Esophagus squamous epithelium (tissue), 5 donors: ENCODE measurements at regions not wholly inside any gene's neighbourhood (a gene's known extent, or its start where the extent isn't known, plus 50 kb on each side); places are given as distances from the start of the nearest gene placed in this dataset.

Experiments used
- DNase-seq: peaks from one replicate; lab custom pipeline; 2025; lab: John Stamatoyannopoulos, UW
- H3K27ac ChIP-seq, 4 donors: fragments of 200-600 bp; sonication (generic); one replicate each; pipeline ENCODE4 v1.5.1; 2016 to 2019; ENCODE audit warnings: mild to moderate bottlenecking in 1 of 4
- H3K27me3 ChIP-seq, 4 donors: fragments of 200-600 bp; sonication (generic); 1 replicate in 3 of 4; 2 replicates in 1 of 4; pipeline versions ENCODE4 v1.5.1 to v1.6.0; 2017 to 2021; ENCODE audit warnings: antibody characterized with exemption in 1 of 4
- H3K36me3 ChIP-seq, 3 donors: fragments of 200-600 bp; sonication (generic); one replicate each; pipeline ENCODE4 v1.5.1; 2016 to 2019
- H3K4me1 ChIP-seq, 3 donors: fragments of 200-600 bp; sonication (generic); one replicate each; pipeline ENCODE4 v1.5.1; 2017 to 2019
- H3K4me3 ChIP-seq, 4 donors: fragments of 200-600 bp; sonication (generic); 1 replicate in 3 of 4; 2 replicates in 1 of 4; pipeline ENCODE4 v1.5.1; 2016 to 2019; ENCODE audit warnings: mild to moderate bottlenecking in 2 of 4, moderate library complexity in 1 of 4
- H3K9me3 ChIP-seq, 3 donors: fragments of 200-600 bp; sonication (generic); one replicate each; pipeline ENCODE4 v1.5.1; 2016 to 2019
- CTCF ChIP-seq, 6 experiments: fragments of 450-650 bp in 4 of 6; fragments of 200-600 bp in 2 of 6; sonication (generic) in 2 of 6; IDR thresholded peaks; one replicate each; pipeline ENCODE4 v1.5.1; 2016 to 2019; ENCODE audit warnings: antibody characterized with exemption in 6 of 6, mild to moderate bottlenecking in 4 of 6, moderate library complexity in 4 of 6
- POLR2A ChIP-seq, 4 donors: fragments of 450-650 bp; IDR thresholded peaks; one replicate each; pipeline ENCODE4 v1.6.1; 2017; ENCODE audit warnings: antibody characterized with exemption in 4 of 4, mild to moderate bottlenecking in 4 of 4, moderate library complexity in 3 of 4
- WGBS, 2 donors: methylation state at CpG; one replicate each; pipeline ENCODE4 v1.1.5; 2018; 5-methylcytosine and 5-hydroxymethylcytosine counted together
- intact Hi-C: fragments of 100-400 bp; cut with DNase I; formaldehyde crosslinking; loops from one replicate; pipeline ENCODE4 v1.15.0; 2022
- donor health status: DM: yes; HTN: yes; CAD: no.

GRCh38 chr5:5985332-5985731 lies 393.0 kb downstream of the MED10 start:
- no peaks in the 10 kb centered on the region for H3K36me3 ChIP-seq
- 93 to 95% methylated on average over 2 of the region's 2 CpGs for whole genome bisulfite sequencing, 2 donors
- H3K4me1 ChIP-seq: no peaks in the 10 kb centered on the region
- TF ChIP-seq CTCF (IDR thresholded peaks at IDR 0.05): no peak
- TF ChIP-seq POLR2A (IDR thresholded peaks at IDR 0.05): no peak
- intact Hi-C loops: no loop called here
- H3K27ac ChIP-seq: no peak overlapping the region
- no peaks in the 10 kb centered on the region for H3K27me3 ChIP-seq
- no peak for DNase-seq
- H3K4me3 ChIP-seq: no peak overlapping the region
- H3K9me3 ChIP-seq: no peaks in the 10 kb centered on the region

- H3K27me3 ChIP-seq: no peaks in the 10 kb centered on the region
- no peaks in the 10 kb centered on the region for H3K36me3 ChIP-seq
- no peak for DNase-seq
- no peaks in the 10 kb centered on the region for H3K4me1 ChIP-seq
- H3K4me3 ChIP-seq: no peak overlapping the region
- no peaks in the 10 kb centered on the region for H3K9me3 ChIP-seq
- intact Hi-C loops: no loop called here
- WGBS, 2 donors: 78 to 88% methylated on average over 11 of the region's 11 CpGs
- H3K27ac ChIP-seq: no peak overlapping the region
- TF ChIP-seq POLR2A (IDR thresholded peaks at IDR 0.05): no peak
- TF ChIP-seq CTCF (IDR thresholded peaks at IDR 0.05): no peak
These were observed 394.9 kb downstream of the MED10 start for GRCh38 chr5:5983261-5983980.

- 83 to 84% methylated on average over 2 of the region's 2 CpGs for WGBS, 2 donors
- no peak for DNase-seq
- Histone ChIP-seq H3K27ac (no peak overlapping the region), H3K4me3 (no peak overlapping the region), H3K36me3 (no peaks in the 10 kb centered on the region), H3K27me3 (no peaks in the 10 kb centered on the region), H3K9me3 (no peaks in the 10 kb centered on the region), H3K4me1 (no peaks in the 10 kb centered on the region)
- intact Hi-C loops: no loop called here
- no peak for TF ChIP-seq CTCF (IDR thresholded peaks at IDR 0.05)
These were observed 396.8 kb downstream of the MED10 start for GRCh38 chr5:5981562-5981961.

- intact Hi-C loops: no loop called here
- Histone ChIP-seq H3K36me3 (no peaks in the 10 kb centered on the region), H3K4me1 (no peaks in the 10 kb centered on the region), H3K9me3 (no peaks in the 10 kb centered on the region), H3K4me3 (no peak overlapping the region), H3K27ac (no peak overlapping the region), H3K27me3 (no peaks in the 10 kb centered on the region)
- WGBS, 2 donors: 65 to 67% methylated on average over 4 of the region's 4 CpGs
- no peak for DNase-seq
- TF ChIP-seq POLR2A (IDR thresholded peaks at IDR 0.05): no peak
- TF ChIP-seq CTCF (IDR thresholded peaks at IDR 0.05): no peak
These were observed 397.8 kb downstream of the MED10 start for GRCh38 chr5:5980538-5980895.

- intact Hi-C loops: no loop called here
- H3K9me3 ChIP-seq: no peaks in the 10 kb centered on the region
- 33 to 43% methylated on average over 6 of the region's 6 CpGs for WGBS, 2 donors
- no peaks in the 10 kb centered on the region for H3K27me3 ChIP-seq
- no peak for TF ChIP-seq CTCF (IDR thresholded peaks at IDR 0.05)
- no peak for TF ChIP-seq POLR2A (IDR thresholded peaks at IDR 0.05)
- no peak for DNase-seq
- H3K36me3 ChIP-seq: no peaks in the 10 kb centered on the region
- no peak overlapping the region for H3K4me3 ChIP-seq
- H3K4me1 ChIP-seq: no peaks in the 10 kb centered on the region
- H3K27ac ChIP-seq: no peak overlapping the region
These were observed 398.4 kb downstream of the MED10 start for GRCh38 chr5:5979761-5980537.
